B cell (primary cell): ENCODE measurements at regions not wholly inside any gene's neighbourhood (a gene's known extent, or its start where the extent isn't known, plus 50 kb on each side); places are given as distances from the start of the nearest gene placed in this dataset.

ENCODE experiments used
- EZH2 ChIP-seq: IDR thresholded peaks from 2 replicates; pipeline ENCODE4 v1.6.1; 2012; ENCODE audit warnings: borderline replicate concordance, low read depth, mild to moderate bottlenecking, moderate library complexity, low read length; ENCODE audit not compliant: insufficient read depth, poor library complexity, severe bottlenecking
- TF ChIP-seq, protein P1 (sequence below): fragments of 200-600 bp; IDR thresholded peaks from one replicate; pipeline ENCODE4 v1.8.0; 2022; ENCODE audit warnings: antibody characterized with exemption, mild to moderate bottlenecking

DNA sequence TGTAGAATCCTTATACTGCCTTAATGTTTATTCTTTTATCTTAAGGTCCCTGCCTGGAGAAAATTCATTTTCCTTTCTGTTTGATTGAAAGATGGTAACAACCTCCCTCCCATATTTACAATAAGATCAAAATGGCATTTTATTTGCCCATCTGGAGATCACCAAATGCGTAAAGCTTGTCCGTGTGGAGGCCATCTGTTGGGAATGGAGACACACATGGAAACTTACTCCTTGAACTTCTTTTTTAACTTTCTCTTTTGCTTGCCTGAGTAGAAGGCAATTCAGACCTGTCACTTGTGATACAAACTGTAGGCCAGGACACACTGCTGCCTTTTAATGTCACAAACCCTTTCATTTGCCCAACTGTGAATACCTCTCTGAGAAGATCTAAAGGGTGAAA lies 144.8 kb upstream of the CEP162 start:
- TF ChIP-seq, protein P1, sequence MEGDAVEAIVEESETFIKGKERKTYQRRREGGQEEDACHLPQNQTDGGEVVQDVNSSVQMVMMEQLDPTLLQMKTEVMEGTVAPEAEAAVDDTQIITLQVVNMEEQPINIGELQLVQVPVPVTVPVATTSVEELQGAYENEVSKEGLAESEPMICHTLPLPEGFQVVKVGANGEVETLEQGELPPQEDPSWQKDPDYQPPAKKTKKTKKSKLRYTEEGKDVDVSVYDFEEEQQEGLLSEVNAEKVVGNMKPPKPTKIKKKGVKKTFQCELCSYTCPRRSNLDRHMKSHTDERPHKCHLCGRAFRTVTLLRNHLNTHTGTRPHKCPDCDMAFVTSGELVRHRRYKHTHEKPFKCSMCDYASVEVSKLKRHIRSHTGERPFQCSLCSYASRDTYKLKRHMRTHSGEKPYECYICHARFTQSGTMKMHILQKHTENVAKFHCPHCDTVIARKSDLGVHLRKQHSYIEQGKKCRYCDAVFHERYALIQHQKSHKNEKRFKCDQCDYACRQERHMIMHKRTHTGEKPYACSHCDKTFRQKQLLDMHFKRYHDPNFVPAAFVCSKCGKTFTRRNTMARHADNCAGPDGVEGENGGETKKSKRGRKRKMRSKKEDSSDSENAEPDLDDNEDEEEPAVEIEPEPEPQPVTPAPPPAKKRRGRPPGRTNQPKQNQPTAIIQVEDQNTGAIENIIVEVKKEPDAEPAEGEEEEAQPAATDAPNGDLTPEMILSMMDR: no peak
- TF ChIP-seq EZH2: no peak
